ENCODE measurements at regions not wholly inside any gene's neighbourhood (a gene's known extent, or its start where the extent isn't known, plus 50 kb on each side); places are given as distances from the start of the nearest gene placed in this dataset.
A peak's percentile ranks its signal among the peaks of the same experiment; 100 is the strongest.

DNA sequence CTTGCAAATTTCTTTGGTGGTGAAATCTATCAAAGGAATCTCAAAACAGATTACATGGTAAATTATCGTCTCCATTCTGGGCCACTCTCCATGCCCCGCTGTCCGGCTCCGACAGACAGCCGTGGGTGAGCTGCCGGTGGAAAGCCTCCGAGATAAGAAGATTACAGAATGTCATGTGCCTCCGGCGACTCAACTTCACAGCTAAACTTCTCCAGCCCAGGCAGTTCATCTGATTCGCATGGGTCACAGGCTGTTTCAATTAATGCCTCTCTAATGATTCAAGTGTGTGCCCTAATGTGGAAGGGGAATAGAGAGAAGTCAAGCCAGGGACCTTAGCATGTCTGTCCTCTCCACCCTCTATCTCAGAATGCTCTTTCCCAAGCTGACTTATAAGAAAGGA, 520.8 kb upstream of the ZFHX3 start:
- Histone ChIP-seq H3K18ac (ENCODE audit: low read depth in 1 of 2, low read length in 2 of 2) (no peak overlapping the region), H3K4me3 (ENCODE audit: insufficient read depth in 1 of 2, low read depth in 1 of 2, low read length in 2 of 2) (no peak overlapping the region), H2BK5ac (ENCODE audit: low read depth, low read length, poor library complexity, severe bottlenecking) (peak overlapping the region; percentile 24), H3K36me3 (ENCODE audit: control insufficient read depth in 1 of 2, insufficient read depth in 2 of 2, low read depth in 1 of 2, low read length in 2 of 2) (no peaks in the 10 kb centered on the region), H2AK5ac (ENCODE audit: low read length, severe bottlenecking) (no peak overlapping the region), H3K4me2 (ENCODE audit: low read length, poor library complexity, severe bottlenecking) (no peak overlapping the region), H3K27me3 (ENCODE audit: control insufficient read depth in 1 of 2, insufficient read depth in 1 of 2, low read length in 2 of 2) (peaks cover 0 to 14% of the 10 kb centered on the region in 2 experiments), H3K23ac (ENCODE audit: low read length in 2 of 2) (no peak overlapping the region), H3K9me3 (ENCODE audit: control insufficient read depth, low read length) (no peaks in the 10 kb centered on the region), H4K8ac (ENCODE audit: low read length) (no peak overlapping the region), H2AFZ (ENCODE audit: low read depth, low read length) (no peak overlapping the region), H4K91ac (ENCODE audit: low read length) (no peak overlapping the region), H2BK120ac (ENCODE audit: low read depth, low read length) (no peak overlapping the region), H3K4me1 (ENCODE audit: control insufficient read depth, insufficient read depth, low read depth, low read length) (peaks cover 2% of the 10 kb centered on the region), H2BK12ac (ENCODE audit: low read length in 2 of 2) (no peak overlapping the region), H2BK15ac (ENCODE audit: low read depth, poor library complexity, severe bottlenecking) (no peak overlapping the region), H3K27ac (ENCODE audit: low read length, poor library complexity, severe bottlenecking) (no peak overlapping the region), H3K14ac (ENCODE audit: low read length in 2 of 2) (no peak overlapping the region), H3K4ac (ENCODE audit: low read depth in 1 of 2, low read length in 2 of 2) (no peak overlapping the region), H3K79me1 (replicated peaks; ENCODE audit: low read length, poor library complexity, severe bottlenecking) (no peaks in the 10 kb centered on the region), H3K9ac (ENCODE audit: low read length) (no peak overlapping the region)
- whole genome bisulfite sequencing, result 96% methylated on average over 7 of the region's 10 CpGs
- no peak for DNase-seq

DNA sequence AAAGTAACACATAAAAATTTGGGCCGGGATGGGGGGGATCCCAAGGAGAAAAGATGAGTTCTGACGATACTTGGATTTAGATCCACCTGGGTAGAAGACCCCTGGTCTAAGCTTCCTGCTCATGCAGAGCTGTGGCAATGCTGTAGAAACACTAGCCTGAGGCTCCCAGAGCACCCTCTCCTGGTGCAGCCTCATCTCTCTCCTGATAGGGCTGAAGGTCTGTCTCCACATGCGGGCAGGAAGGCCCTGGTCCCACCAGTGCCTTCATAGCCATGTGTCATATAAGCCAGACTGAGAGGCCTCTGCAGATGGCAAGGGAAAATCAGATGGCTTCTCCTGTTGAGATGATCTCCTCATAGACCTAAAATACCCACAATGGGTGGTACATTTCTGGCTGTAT, 518.0 kb upstream of the ZFHX3 start:
- Histone ChIP-seq H3K4me1 (ENCODE audit: control insufficient read depth, insufficient read depth, low read depth, low read length) (no peaks in the 10 kb centered on the region), H3K9ac (ENCODE audit: low read length) (no peak overlapping the region), H3K79me1 (replicated peaks; ENCODE audit: low read length, poor library complexity, severe bottlenecking) (no peaks in the 10 kb centered on the region), H2BK12ac (ENCODE audit: low read length in 2 of 2) (no peak overlapping the region), H3K14ac (ENCODE audit: low read length in 2 of 2) (no peak overlapping the region), H2AFZ (ENCODE audit: low read depth, low read length) (no peak overlapping the region), H4K8ac (ENCODE audit: low read length) (no peak overlapping the region), H3K23ac (ENCODE audit: low read length in 2 of 2) (no peak overlapping the region), H2BK5ac (ENCODE audit: low read depth, low read length, poor library complexity, severe bottlenecking) (no peak overlapping the region), H3K18ac (ENCODE audit: low read depth in 1 of 2, low read length in 2 of 2) (no peak overlapping the region), H2BK120ac (ENCODE audit: low read depth, low read length) (no peak overlapping the region), H4K91ac (ENCODE audit: low read length) (no peak overlapping the region), H3K4me2 (ENCODE audit: low read length, poor library complexity, severe bottlenecking) (no peak overlapping the region), H3K4me3 (ENCODE audit: insufficient read depth in 1 of 2, low read depth in 1 of 2, low read length in 2 of 2) (no peak overlapping the region), H3K9me3 (ENCODE audit: control insufficient read depth, low read length) (no peaks in the 10 kb centered on the region), H3K36me3 (ENCODE audit: control insufficient read depth in 1 of 2, insufficient read depth in 2 of 2, low read depth in 1 of 2, low read length in 2 of 2) (no peaks in the 10 kb centered on the region), H2AK5ac (ENCODE audit: low read length, severe bottlenecking) (no peak overlapping the region), H3K27ac (ENCODE audit: low read length, poor library complexity, severe bottlenecking) (no peak overlapping the region), H3K4ac (ENCODE audit: low read depth in 1 of 2, low read length in 2 of 2) (no peak overlapping the region), H3K27me3 (ENCODE audit: control insufficient read depth in 1 of 2, insufficient read depth in 1 of 2, low read length in 2 of 2) (peaks cover 0 to 14% of the 10 kb centered on the region in 2 experiments), H2BK15ac (ENCODE audit: low read depth, poor library complexity, severe bottlenecking) (no peak overlapping the region)
- DNase-seq, result no peak
- 88% methylated on average over 3 of the region's 3 CpGs for WGBS

DNA sequence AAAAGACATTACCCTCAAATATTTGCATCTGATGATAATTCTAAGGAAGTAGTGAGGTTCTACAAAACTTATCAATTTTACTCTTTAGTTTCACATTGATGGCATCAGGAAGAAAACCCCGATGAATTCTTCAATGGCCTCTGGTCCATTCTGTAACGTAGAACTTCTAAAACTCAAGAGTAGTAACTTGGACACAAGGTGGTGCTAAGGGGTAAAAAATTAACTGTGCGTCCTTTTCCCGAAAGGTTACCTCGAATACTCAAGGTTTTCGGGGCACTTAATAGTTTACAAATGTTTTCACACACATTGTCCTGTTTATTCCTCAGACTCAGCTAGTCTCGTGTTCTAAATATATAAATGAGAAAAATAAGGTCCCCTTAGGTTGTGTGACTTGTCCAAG, 517.3 kb upstream of the ZFHX3 start:
- no peaks in the 10 kb centered on the region for H3K79me1 ChIP-seq (replicated peaks; ENCODE audit: low read length, poor library complexity, severe bottlenecking)
- H3K23ac ChIP-seq (ENCODE audit: low read length in 2 of 2), result no peak overlapping the region
- no peak overlapping the region for H2AK5ac ChIP-seq (ENCODE audit: low read length, severe bottlenecking)
- peaks cover 0 to 14% of the 10 kb centered on the region in 2 experiments for H3K27me3 ChIP-seq (ENCODE audit: control insufficient read depth in 1 of 2, insufficient read depth in 1 of 2, low read length in 2 of 2)
- H2BK12ac ChIP-seq (ENCODE audit: low read length in 2 of 2), result no peak overlapping the region
- no peaks in the 10 kb centered on the region for H3K9me3 ChIP-seq (ENCODE audit: control insufficient read depth, low read length)
- WGBS, result 47% methylated on average over 5 of the region's 7 CpGs
- no peak for DNase-seq
- H3K18ac ChIP-seq (ENCODE audit: low read depth in 1 of 2, low read length in 2 of 2), result no peak overlapping the region
- H3K27ac ChIP-seq (ENCODE audit: low read length, poor library complexity, severe bottlenecking), result no peak overlapping the region
- no peak overlapping the region for H2BK5ac ChIP-seq (ENCODE audit: low read depth, low read length, poor library complexity, severe bottlenecking)
- H2AFZ ChIP-seq (ENCODE audit: low read depth, low read length), result no peak overlapping the region
- H4K91ac ChIP-seq (ENCODE audit: low read length), result no peak overlapping the region
- H3K4me1 ChIP-seq (ENCODE audit: control insufficient read depth, insufficient read depth, low read depth, low read length), result no peaks in the 10 kb centered on the region
- H2BK120ac ChIP-seq (ENCODE audit: low read depth, low read length), result no peak overlapping the region
- no peak overlapping the region for H3K9ac ChIP-seq (ENCODE audit: low read length)
- H2BK15ac ChIP-seq (ENCODE audit: low read depth, poor library complexity, severe bottlenecking), result no peak overlapping the region
- no peak overlapping the region for H3K4me2 ChIP-seq (ENCODE audit: low read length, poor library complexity, severe bottlenecking)
- no peak overlapping the region for H3K14ac ChIP-seq (ENCODE audit: low read length in 2 of 2)
- no peaks in the 10 kb centered on the region for H3K36me3 ChIP-seq (ENCODE audit: control insufficient read depth in 1 of 2, insufficient read depth in 2 of 2, low read depth in 1 of 2, low read length in 2 of 2)
- H3K4me3 ChIP-seq (ENCODE audit: insufficient read depth in 1 of 2, low read depth in 1 of 2, low read length in 2 of 2), result no peak overlapping the region
- no peak overlapping the region for H4K8ac ChIP-seq (ENCODE audit: low read length)
- no peak overlapping the region for H3K4ac ChIP-seq (ENCODE audit: low read depth in 1 of 2, low read length in 2 of 2)

DNA sequence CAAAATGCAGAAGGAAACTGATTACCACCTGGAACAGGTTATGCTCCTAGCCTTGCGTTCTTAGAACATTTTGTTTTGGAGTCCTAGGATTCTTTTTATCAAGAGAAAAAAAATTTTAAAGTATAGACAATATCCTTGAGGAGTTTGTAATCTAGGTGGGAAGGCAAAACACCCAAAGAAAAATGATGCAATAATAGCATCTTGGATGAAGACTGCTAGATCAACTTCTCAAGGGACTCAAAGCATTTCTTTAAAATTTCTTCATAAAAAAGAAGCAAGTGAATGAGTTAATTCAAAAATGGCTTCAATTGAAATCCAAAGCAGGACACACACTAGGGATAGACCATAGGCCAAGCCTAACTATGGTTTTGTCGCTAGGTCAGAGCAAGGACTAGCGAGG, 515.8 kb upstream of the ZFHX3 start:
- 90% methylated on average over 2 of the region's 3 CpGs for WGBS
- no peak for DNase-seq

More for the DNA sequence above, 515.8 kb upstream of the ZFHX3 start:
- Histone ChIP-seq H3K27ac (ENCODE audit: low read length, poor library complexity, severe bottlenecking) (no peak overlapping the region), H2BK15ac (ENCODE audit: low read depth, poor library complexity, severe bottlenecking) (no peak overlapping the region), H3K36me3 (ENCODE audit: control insufficient read depth in 1 of 2, insufficient read depth in 2 of 2, low read depth in 1 of 2, low read length in 2 of 2) (no peaks in the 10 kb centered on the region), H3K4me2 (ENCODE audit: low read length, poor library complexity, severe bottlenecking) (no peak overlapping the region), H2AFZ (ENCODE audit: low read depth, low read length) (no peak overlapping the region), H3K18ac (ENCODE audit: low read depth in 1 of 2, low read length in 2 of 2) (no peak overlapping the region), H3K27me3 (ENCODE audit: control insufficient read depth in 1 of 2, insufficient read depth in 1 of 2, low read length in 2 of 2) (peaks cover 0 to 14% of the 10 kb centered on the region in 2 experiments), H4K91ac (ENCODE audit: low read length) (no peak overlapping the region), H3K14ac (ENCODE audit: low read length in 2 of 2) (no peak overlapping the region), H3K4ac (ENCODE audit: low read depth in 1 of 2, low read length in 2 of 2) (no peak overlapping the region), H2BK120ac (ENCODE audit: low read depth, low read length) (no peak overlapping the region), H3K79me1 (replicated peaks; ENCODE audit: low read length, poor library complexity, severe bottlenecking) (no peaks in the 10 kb centered on the region), H4K8ac (ENCODE audit: low read length) (no peak overlapping the region), H2BK5ac (ENCODE audit: low read depth, low read length, poor library complexity, severe bottlenecking) (no peak overlapping the region), H3K23ac (ENCODE audit: low read length in 2 of 2) (no peak overlapping the region), H3K4me1 (ENCODE audit: control insufficient read depth, insufficient read depth, low read depth, low read length) (no peaks in the 10 kb centered on the region), H3K4me3 (ENCODE audit: insufficient read depth in 1 of 2, low read depth in 1 of 2, low read length in 2 of 2) (no peak overlapping the region), H3K9ac (ENCODE audit: low read length) (no peak overlapping the region), H2BK12ac (ENCODE audit: low read length in 2 of 2) (no peak overlapping the region), H3K9me3 (ENCODE audit: control insufficient read depth, low read length) (no peaks in the 10 kb centered on the region), H2AK5ac (ENCODE audit: low read length, severe bottlenecking) (no peak overlapping the region)

Data from mesenchymal stem cell (in vitro differentiated cells and primary cell).